CD4-positive, alpha-beta T cell treated with Interleukin-15 for 1 hour (primary cell): ENCODE measurements at regions not wholly inside any gene's neighbourhood (a gene's known extent, or its start where the extent isn't known, plus 50 kb on each side); places are given as distances from the start of the nearest gene placed in this dataset.

ENCODE experiments used
- DNase-seq: peaks from one replicate; pipeline ENCODE4 v3.0.0-alpha.2; 2020

- DNase-seq = no peak
Observed at GRCh38 chr1:56390232-56390867, 189.0 kb downstream of the PLPP3 start.

DNA sequence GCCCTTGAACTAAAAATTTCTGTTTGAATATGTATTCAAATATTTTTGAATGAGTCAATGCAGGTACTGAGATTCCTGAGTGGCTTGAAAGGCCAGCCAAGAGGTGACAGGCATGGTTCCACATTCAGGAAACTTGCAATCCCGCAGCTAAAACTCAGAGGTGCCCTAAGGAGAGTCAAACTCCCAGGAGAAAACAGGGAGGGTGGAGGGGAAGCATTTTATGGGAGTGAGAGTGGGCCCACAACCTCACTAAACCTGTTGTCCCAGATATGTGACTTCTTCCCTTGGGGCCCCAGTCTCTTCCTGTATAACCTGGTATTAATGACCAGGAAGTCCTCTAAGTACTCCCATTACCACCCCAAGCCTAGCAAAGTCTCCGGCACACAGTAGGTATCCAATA is 189.6 kb downstream of the PLPP3 start:
- no peak for DNase-seq

GRCh38 chr1:56387071-56387740 is 192.2 kb downstream of the PLPP3 start:
- no peak for DNase-seq

DNA sequence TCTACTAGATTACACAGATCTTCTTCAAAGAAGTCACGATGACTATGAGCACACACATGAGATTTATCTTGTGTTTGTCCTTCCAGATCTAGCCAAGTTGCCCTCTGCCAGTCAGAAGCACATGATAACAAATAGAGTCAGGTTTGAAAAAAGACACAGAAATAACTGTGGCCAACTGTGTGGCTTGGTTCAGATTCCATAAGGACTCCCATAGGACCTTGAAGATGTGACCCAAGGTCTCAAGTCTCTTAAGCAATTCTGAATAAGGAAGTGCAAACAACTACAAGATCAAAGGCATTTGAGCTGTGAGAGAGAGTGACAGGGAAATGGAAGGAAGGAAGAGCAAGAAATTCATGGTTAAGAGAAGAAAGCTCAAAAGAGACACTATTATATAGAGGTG is 194.0 kb downstream of the PLPP3 start:
- no peak for DNase-seq

DNA sequence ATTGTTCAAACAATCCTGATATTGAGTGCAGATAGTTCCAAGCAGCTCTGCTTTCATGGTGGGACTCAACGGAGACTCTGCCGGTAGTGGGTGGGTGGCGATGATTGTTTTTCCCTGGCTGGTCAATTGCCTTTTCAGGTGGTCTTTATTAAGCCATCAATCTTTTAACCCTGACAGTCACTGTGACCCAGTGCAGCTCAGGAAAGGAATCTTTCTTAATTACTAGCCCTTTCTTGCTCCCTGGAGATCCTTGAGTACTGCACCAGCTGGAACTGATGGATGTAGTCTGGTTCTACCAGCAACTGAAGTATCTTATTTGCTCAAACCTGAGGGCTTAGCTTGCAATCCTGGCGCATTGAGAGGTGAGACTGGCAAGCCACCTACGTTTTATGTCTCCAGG is 196.4 kb downstream of the PLPP3 start:
- DNase-seq = no peak

DNA sequence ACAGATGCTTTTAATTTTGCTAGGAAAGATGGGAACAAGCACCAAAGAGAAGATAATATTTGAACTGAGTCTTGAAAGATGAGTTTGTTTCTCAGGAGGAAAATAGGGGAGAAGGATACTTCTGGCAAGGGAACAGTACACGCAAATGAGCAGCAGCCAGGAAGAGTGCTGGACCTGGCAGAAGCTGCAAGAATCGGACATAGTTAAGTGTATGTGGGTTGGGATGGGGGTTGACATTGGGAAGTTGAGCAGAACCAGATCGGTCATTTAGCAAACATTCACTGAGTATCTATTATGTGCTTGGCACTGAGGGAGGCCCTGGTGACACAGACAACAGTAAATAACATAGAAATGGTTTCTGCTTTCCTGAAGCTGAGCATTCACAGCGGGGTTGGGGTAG is 198.8 kb downstream of the PLPP3 start:
- DNase-seq = no peak

DNA sequence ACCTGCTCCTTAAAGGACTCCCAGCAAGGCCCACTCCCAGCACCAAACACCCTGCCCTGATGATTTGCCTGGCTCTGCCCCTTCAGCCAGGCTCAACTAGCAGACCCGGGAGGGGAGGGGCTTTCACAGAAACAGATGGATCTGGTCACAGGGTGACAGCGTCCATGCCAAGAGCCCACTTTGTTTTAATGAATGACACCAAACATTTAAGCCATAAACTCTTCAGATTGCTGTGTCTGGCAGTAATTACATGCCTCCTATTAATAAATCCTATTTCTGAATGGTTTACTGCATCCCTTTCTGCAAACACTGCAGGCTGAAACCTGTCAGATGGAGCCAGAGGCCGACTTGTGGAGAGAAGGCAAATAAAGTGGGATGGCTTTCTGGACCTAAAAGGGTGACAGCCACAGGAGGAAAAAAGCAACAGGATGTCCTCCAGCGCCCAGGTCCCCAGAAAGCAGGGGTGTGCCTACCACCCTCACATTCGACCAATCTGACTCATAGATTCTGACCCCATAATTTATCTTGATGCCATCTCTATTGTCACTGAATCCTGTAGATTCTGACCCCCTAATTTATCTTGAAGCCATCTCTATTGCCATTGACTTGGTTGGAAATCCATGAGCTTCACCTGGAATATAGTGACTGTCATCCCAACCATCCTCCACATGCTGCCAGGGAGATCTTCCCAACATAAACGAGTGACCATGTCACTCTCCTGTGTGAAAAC is 200.9 kb downstream of the PLPP3 start:
- no peak for DNase-seq

- DNase-seq = no peak
Observed at GRCh38 chr1:56377431-56377830, 201.9 kb downstream of the PLPP3 start.

GRCh38 chr1:56376188-56376984 is 203.0 kb downstream of the PLPP3 start:
- DNase-seq = no peak

DNA sequence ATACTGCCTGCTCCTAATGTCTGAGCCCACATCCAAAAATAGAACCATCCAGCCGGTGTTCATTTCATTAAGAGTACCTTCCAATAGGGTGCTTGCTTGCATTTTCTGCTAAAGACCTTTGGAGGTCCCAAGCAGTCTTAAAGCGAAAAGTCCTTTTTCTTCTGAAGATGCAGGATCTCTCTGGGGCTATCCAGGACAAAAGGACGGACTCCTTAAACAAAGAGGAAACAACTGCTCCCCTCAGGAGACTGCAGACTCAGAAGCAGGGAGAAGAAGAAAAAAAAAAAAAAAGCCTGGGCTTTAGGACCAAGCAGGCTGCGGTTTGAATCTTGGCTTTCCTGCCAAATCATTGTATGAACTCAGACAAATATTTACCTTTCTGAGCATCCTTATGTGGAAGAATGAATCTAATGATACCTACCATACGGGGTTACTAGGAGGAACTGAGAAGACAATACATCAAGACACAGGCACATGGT is 204.0 kb downstream of the PLPP3 start:
- no peak for DNase-seq

DNA sequence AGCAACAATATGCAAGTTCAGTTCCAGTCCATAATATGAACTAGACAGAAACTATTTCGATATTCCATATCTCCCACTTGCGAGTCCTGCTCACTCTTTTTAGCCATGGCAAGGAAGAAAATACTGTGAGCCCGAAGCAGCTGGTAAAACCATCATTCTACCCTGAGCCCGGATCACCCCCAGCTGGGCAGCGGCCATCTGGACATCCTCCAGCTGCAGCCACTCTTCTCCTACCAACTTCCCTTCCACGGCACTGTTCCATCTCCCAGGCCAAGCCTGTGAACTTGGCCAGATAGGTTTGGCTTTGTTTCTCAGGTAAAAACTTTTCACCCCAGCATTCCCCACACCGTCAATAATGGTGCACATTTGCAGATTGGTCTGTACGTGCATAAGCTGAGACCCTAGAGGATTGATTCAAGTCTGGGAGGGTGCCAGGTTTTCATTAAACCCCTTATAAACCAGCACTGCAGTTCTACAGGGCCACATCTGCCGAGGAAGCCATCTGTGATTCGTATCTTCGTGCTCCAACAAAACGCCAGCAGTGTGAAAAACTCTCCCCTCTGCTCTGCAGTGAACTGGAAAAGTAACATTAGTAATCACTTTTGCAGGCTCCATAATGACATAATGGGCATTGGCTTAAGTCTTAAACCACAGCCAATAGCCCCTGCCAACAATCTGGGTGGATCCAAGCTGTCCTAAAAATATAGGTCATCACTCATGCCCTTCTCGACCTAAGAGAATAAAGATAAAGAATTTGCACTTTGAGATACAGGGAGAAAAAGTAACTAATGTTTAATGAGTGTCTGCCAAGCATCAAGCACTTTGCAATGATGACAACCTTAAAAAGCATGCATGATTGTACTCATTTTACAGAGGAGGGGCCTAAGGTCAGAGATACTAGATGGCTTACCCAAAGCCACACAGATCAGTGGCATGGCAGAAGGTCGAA is 205.1 kb downstream of the PLPP3 start:
- no peak for DNase-seq

DNA sequence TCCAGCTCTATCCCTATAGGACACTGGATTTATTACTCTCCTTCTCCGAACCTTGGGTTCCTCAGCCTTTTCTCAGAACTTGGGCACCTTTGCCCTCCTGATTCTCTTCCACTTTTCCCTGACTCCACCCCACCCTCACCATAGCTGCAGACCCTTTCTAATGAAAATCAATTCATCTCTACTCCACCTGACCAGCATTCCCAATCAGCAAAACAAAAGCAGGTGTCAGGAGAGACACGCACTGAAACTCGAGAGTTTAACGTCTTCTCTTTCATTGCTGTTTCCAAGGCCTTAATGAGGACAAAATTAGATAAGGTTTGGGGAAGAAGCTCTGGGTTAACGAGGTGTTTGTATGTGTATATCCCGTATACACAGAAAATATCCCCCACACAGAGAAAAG is 208.8 kb downstream of the PLPP3 start:
- no peak for DNase-seq

DNA sequence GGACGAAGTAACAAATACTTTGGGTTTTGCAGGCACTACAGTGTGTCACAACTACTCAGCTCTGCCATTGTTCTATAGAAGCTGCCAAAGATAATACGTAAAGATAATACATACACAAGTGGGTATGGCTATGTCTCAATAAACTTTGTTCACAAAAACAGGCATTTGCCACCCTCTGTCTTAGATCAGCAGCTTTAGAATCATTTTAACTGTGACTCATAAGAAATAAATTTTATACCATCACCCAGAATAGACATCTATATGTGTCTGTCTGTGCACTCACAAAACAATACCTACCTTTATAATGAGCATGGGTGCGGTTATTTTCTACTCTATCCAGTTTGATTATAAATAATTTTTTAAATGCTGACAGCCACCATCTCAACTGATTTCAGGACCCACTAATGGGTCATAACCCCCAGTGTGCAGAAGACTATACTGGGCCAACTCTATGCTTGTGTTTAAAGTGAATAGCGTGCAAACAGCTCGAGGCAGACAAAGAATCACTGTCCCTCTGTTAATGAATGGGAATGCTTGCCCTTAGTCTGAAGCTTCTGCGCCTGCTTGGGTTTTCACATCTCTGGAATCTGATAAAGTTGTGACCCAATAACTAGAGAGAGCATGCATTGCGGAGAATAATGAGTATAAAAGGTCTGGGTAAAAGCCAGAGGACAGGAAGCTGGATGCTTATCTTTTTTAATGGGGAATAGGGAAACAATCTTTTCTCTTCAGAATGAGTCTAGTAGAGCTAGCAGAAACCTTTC is 216.2 kb downstream of the PLPP3 start:
- DNase-seq = no peak

GRCh38 chr1:56360021-56360420 is 219.3 kb downstream of the PLPP3 start:
- DNase-seq = no peak

DNA sequence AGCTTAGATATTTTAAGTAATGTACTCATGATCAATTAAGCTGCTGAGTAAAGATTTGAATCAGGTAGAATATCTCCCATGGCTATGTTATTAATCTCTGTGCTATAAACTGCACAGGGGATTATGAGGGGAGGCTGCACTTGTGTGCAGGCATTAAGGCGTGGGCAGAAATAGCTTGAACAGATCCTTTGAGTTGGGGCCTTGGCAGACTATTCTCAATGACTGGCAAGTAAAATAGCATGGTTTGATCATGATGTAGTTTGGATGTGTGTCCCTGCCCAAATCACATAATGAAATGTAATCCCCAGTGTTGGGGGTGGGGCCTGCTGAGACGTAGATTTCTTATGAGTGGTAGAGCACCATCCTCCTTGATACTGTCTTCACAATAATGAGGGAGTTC is 220.3 kb downstream of the PLPP3 start:
- DNase-seq = no peak

GRCh38 chr1:56357927-56358690 is 221.3 kb downstream of the PLPP3 start:
- no peak for DNase-seq

DNA sequence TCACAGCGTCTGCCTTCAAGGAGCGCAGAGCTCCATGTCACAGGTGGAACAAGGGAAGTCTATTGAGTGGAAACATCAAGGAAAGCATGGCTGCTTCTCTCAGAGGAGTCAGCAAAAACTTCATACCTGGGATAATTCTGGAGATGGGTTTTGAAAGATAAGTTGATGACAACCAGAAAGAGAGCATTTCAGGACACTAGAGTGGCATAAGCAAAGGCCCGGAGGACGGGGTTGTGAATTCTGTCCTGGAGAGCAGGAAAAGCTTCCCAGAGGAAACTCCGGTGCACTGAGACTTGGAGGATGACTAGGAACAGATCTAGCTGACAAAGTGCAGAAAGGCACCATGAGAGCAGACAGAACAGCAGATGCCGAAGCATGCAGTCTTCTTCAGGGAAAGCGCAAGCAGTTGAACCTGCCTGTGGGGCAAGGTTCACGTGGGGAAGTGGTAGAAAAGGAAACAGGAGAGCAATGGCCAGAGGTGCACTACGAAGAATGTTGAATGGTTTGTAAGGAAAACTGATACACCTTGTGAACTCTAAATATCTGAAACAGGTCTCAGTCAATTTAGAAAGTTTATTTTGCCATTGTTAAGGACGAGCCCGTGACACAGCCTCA is 222.9 kb downstream of the PLPP3 start:
- DNase-seq = no peak

GRCh38 chr1:56355918-56356317 is 223.4 kb downstream of the PLPP3 start:
- no peak for DNase-seq

DNA sequence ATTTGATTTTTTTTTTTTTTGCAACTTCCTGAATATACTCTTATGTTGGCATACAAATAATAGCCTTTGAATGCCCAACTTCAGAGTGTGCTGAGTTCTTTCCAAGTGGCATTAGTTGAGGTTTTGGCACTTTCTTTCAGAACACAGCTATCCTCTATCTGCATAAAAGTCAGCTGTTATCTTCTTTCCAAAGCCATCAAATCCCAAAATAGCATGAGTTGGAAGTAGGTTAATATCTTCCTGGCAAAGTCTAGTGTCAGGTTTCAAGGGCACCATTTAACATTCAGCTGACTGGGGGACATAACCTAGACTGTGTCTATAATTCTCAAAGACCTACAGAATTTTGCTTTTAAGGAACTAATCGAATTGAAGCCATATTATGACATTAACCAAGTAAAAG is 223.9 kb downstream of the PLPP3 start:
- DNase-seq = no peak

GRCh38 chr1:56345831-56346230 is 233.5 kb downstream of the PLPP3 start:
- DNase-seq = no peak
